GM06990 (cell line): ENCODE measurements at regions not wholly inside any gene's neighbourhood (a gene's known extent, or its start where the extent isn't known, plus 50 kb on each side); places are given as distances from the start of the nearest gene placed in this dataset.

Experiments
- DNase-seq: peaks from one replicate; pipeline ENCODE4 v3.0.0-alpha.2; 2011; ENCODE audit not compliant: insufficient read length; ENCODE audit errors: extremely low read depth
- H3K27me3 ChIP-seq: replicated peaks from 2 replicates; pipeline ENCODE4 v1.6.0; 2011; ENCODE audit warnings: low read length; ENCODE audit not compliant: control insufficient read depth, insufficient read depth
- H3K36me3 ChIP-seq: 2 replicates; pipeline ENCODE4 v1.5.1; 2011; ENCODE audit warnings: low read length; ENCODE audit not compliant: control insufficient read depth, insufficient read depth
- H3K4me3 ChIP-seq: replicated peaks from 2 replicates; pipeline ENCODE4 v1.5.1; 2011; ENCODE audit warnings: low read depth, mild to moderate bottlenecking, control low read depth, low read length
- TF ChIP-seq, protein P1 (sequence below): IDR thresholded peaks from 2 replicates; pipeline ENCODE4 v1.5.1; 2011; ENCODE audit warnings: low read length, control low read depth, mild to moderate bottlenecking, inconsistent platforms; ENCODE audit not compliant: insufficient read depth, poor library complexity, severe bottlenecking

DNA sequence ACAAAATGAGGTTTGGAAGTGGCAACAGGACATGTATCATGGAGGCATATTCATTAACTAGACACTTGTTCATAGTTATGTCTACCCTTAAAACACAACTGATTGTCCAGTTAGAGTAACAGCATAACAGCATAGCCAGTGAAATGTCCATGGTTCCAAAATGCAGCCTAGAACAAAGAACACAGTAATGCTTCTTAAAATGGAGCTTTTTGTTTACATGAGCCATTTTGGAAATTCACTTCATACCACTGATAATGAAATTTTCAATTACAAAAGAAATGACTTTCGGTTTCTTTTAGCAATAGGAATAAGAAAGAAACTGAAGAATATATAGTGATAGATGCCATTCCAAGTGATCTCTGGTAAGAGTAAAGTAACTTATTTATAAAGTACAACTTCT lies 111.1 kb upstream of the DST start:
- Histone ChIP-seq H3K36me3 (no peaks in the 10 kb centered on the region), H3K27me3 (no peaks in the 10 kb centered on the region), H3K4me3 (no peak overlapping the region)
- no peak for DNase-seq
- TF ChIP-seq, protein P1, sequence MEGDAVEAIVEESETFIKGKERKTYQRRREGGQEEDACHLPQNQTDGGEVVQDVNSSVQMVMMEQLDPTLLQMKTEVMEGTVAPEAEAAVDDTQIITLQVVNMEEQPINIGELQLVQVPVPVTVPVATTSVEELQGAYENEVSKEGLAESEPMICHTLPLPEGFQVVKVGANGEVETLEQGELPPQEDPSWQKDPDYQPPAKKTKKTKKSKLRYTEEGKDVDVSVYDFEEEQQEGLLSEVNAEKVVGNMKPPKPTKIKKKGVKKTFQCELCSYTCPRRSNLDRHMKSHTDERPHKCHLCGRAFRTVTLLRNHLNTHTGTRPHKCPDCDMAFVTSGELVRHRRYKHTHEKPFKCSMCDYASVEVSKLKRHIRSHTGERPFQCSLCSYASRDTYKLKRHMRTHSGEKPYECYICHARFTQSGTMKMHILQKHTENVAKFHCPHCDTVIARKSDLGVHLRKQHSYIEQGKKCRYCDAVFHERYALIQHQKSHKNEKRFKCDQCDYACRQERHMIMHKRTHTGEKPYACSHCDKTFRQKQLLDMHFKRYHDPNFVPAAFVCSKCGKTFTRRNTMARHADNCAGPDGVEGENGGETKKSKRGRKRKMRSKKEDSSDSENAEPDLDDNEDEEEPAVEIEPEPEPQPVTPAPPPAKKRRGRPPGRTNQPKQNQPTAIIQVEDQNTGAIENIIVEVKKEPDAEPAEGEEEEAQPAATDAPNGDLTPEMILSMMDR = no peak

DNA sequence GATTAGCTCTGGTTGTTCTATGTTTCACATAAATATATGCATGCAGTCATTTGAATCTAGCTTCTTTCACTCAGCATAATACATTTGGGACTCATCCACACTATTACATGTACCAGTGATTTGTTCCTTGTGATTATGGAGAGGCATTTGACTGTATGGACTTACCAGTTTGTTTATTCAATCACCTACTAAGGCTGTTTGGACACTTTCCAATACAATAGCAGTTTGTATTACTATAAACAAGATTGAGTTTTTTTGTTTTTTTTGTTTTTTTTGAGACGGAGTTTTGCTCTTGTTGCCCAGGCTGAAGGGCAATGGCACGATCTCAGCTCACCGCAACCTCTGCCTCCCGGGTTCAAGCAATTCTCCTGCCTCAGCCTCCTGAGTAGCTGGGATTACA lies 109.8 kb upstream of the DST start:
- no peak for DNase-seq
- Histone ChIP-seq H3K27me3 (no peaks in the 10 kb centered on the region), H3K4me3 (no peak overlapping the region), H3K36me3 (no peaks in the 10 kb centered on the region)
- TF ChIP-seq, protein P1 = no peak

DNA sequence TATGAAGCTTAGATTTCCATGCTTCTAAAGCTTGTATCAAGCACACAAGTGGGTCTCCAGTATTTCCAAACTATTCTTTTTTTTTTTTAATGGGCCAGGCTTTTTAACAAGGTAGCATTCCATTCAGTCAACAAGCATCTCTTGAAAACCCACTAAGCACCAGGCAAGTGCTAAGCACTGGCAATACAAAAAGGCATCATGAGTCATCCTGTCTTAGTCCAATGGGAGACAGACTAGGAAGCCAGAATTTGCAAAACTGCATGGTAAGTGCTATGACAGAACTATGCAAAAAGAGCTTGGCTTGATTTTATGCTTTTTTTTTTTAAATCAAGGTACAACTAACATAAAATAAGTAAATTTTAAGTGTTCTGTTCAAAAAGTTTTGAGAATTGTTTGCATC lies 109.3 kb upstream of the DST start:
- no peak for DNase-seq
- TF ChIP-seq, protein P1 = no peak
- Histone ChIP-seq H3K27me3 (no peaks in the 10 kb centered on the region), H3K4me3 (no peak overlapping the region), H3K36me3 (no peaks in the 10 kb centered on the region)

DNA sequence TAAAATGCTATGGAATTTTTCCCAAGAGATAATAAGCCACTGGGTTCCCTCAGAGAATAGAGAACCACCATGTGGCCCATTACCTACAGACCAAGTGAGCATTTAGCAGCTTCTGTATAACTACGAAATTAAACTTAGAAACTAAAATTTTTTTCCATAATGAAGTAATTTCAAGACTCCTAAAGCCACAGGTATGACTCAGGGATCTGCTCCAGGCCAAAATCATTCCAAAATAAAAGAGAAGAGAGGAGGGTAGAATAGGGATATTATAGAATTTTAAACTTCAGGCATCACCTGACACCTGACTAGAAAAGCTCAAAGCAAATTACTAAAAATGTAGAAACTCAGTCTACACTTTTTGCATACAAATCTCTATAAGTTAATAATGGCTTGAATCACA lies 108.9 kb upstream of the DST start:
- DNase-seq = no peak
- Histone ChIP-seq H3K27me3 (no peaks in the 10 kb centered on the region), H3K4me3 (no peak overlapping the region), H3K36me3 (no peaks in the 10 kb centered on the region)
- TF ChIP-seq, protein P1 = no peak

DNA sequence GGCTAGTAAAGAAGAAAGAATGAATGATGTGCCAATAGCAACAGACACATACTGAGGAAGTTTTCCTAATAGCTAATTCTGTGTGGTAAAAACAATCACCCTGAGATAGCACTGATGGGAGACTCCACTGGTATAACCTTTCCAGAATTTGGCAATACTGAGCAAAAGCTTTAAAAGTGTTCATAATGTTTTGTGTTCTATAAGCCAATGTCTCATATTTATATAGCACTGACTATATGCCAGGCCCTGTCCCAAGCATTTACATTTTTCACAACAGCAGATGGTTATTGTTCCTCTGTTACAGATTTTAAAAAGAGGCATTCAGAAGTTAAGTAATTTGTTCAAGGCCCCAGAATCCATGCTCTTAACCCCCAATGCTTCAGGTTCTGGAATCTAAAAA lies 108.0 kb upstream of the DST start:
- TF ChIP-seq, protein P1 = no peak
- H3K36me3 ChIP-seq = no peaks in the 10 kb centered on the region
- no peak for DNase-seq
- no peaks in the 10 kb centered on the region for H3K27me3 ChIP-seq
- no peak overlapping the region for H3K4me3 ChIP-seq

DNA sequence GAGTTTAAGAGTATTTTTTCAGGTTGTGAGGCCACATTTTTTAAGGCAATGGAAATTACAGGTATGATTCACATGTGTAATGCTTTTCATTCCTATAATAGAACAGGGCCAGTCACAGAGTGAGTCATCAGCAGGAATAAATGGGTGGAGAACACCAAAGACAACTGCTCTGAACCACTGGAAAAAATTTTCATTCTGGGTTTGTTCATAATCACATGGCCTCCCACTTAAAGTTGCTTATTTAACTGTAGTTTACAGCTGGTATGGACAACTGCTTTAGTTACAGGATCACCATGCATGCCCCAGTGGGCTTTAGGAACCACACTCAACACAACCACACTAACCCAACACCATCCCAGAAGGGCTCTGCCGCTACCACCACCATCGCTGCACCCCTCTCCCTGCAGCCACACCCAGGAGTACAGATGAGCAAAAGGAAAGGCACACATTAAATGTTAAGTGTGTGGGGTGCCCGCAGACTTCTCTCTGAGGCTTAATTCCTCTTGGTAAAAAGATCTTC lies 107.0 kb upstream of the DST start:
- DNase-seq = no peak
- TF ChIP-seq, protein P1 = no peak
- no peaks in the 10 kb centered on the region for H3K36me3 ChIP-seq
- H3K4me3 ChIP-seq = no peak overlapping the region
- H3K27me3 ChIP-seq = no peaks in the 10 kb centered on the region
